ENCODE measurements at regions not wholly inside any gene's neighbourhood (a gene's known extent, or its start where the extent isn't known, plus 50 kb on each side); places are given as distances from the start of the nearest gene placed in this dataset.
A peak's percentile ranks its signal among the peaks of the same experiment; 100 is the strongest.
"Not testable (repeated sequence)": the region's sequence is repeated elsewhere in the genome, so short reads cannot be mapped to it uniquely, and the experiment has no call there.

GRCh38 chr2:199556527-199557285, 99.0 kb upstream of the SATB2 start:
- Mint-ChIP-seq H3K27me3 (no peaks in the 10 kb centered on the region), H3K9me3 (no peaks in the 10 kb centered on the region), H3K4me1 (no peaks in the 10 kb centered on the region), H3K27ac (no peak overlapping the region), H3K4me3 (no peak overlapping the region)
- DNase-seq = no peak
- peak; percentile 42 for ATAC-seq

GRCh38 chr2:199554026-199554425, 96.3 kb upstream of the SATB2 start:
- peaks cover 0 to 5% of the 10 kb centered on the region in 2 donors for H3K9me3 Mint-ChIP-seq
- no peak overlapping the region for H3K27ac Mint-ChIP-seq
- H3K4me3 Mint-ChIP-seq = no peak overlapping the region
- H3K4me1 Mint-ChIP-seq = no peaks in the 10 kb centered on the region
- H3K27me3 Mint-ChIP-seq = no peaks in the 10 kb centered on the region
- DNase-seq (no peak), ATAC-seq (no peak)

- H3K4me1 Mint-ChIP-seq = no peaks in the 10 kb centered on the region
- no peak overlapping the region for H3K4me3 Mint-ChIP-seq
- no peaks in the 10 kb centered on the region for H3K27me3 Mint-ChIP-seq
- ATAC-seq = no peak
- DNase-seq = no peak
- H3K27ac Mint-ChIP-seq = no peak overlapping the region
- H3K9me3 Mint-ChIP-seq = peaks cover 0 to 5% of the 10 kb centered on the region in 2 donors
Observed at GRCh38 chr2:199552141-199552540, 94.4 kb upstream of the SATB2 start.

- Mint-ChIP-seq H3K27ac (no peak overlapping the region), H3K9me3 (no peaks in the 10 kb centered on the region), H3K27me3 (peaks cover 7% of the 10 kb centered on the region), H3K4me1 (no peaks in the 10 kb centered on the region), H3K4me3 (no peak overlapping the region)
- ATAC-seq (no peak), DNase-seq (no peak)
Observed at GRCh38 chr2:199543606-199544172, 86.0 kb upstream of the SATB2 start.

GRCh38 chr2:199535445-199536177, 77.9 kb upstream of the SATB2 start:
- H3K4me3 Mint-ChIP-seq = no peak overlapping the region
- H3K9me3 Mint-ChIP-seq = peaks cover 5% of the 10 kb centered on the region in 2 donors
- DNase-seq (no peak), ATAC-seq (no peak)
- no peaks in the 10 kb centered on the region for H3K27me3 Mint-ChIP-seq
- H3K4me1 Mint-ChIP-seq = no peaks in the 10 kb centered on the region
- H3K27ac Mint-ChIP-seq = no peak overlapping the region

- H3K4me1 Mint-ChIP-seq, H3K4me3 Mint-ChIP-seq, ATAC-seq, H3K27me3 Mint-ChIP-seq, DNase-seq, H3K27ac Mint-ChIP-seq: not testable (repeated sequence)
- H3K9me3 Mint-ChIP-seq = peaks cover 7 to 11% of the 10 kb centered on the region in 2 donors
Observed at GRCh38 chr2:199533873-199534272, 76.1 kb upstream of the SATB2 start.

GRCh38 chr2:199527071-199527470, 69.3 kb upstream of the SATB2 start:
- DNase-seq = no peak
- no peaks in the 10 kb centered on the region for H3K4me1 Mint-ChIP-seq
- H3K4me3 Mint-ChIP-seq = no peak overlapping the region
- no peaks in the 10 kb centered on the region for H3K27me3 Mint-ChIP-seq
- no peak for ATAC-seq
- peaks cover 6 to 11% of the 10 kb centered on the region in 2 donors for H3K9me3 Mint-ChIP-seq
- no peak overlapping the region for H3K27ac Mint-ChIP-seq

- Mint-ChIP-seq H3K27me3 (no peaks in the 10 kb centered on the region), H3K4me1 (no peaks in the 10 kb centered on the region), H3K9me3 (peaks cover 0 to 4% of the 10 kb centered on the region in 2 donors), H3K27ac (no peak overlapping the region), H3K4me3 (no peak overlapping the region)
- ATAC-seq (no peak), DNase-seq (no peak)
Observed at GRCh38 chr2:199524689-199525574, 67.2 kb upstream of the SATB2 start.

- H3K27me3 Mint-ChIP-seq = peaks cover 9% of the 10 kb centered on the region
Observed at GRCh38 chr2:199509403-199509802, 51.7 kb upstream of the SATB2 start.

More at GRCh38 chr2:199509403-199509802, 51.7 kb upstream of the SATB2 start:
- DNase-seq (no peak), ATAC-seq (no peak)
- H3K4me1 Mint-ChIP-seq = no peaks in the 10 kb centered on the region
- no peaks in the 10 kb centered on the region for H3K9me3 Mint-ChIP-seq
- no peak overlapping the region for H3K27ac Mint-ChIP-seq
- H3K4me3 Mint-ChIP-seq = no peak overlapping the region
